H9 (cell line): ENCODE measurements at regions not wholly inside any gene's neighbourhood (a gene's known extent, or its start where the extent isn't known, plus 50 kb on each side); places are given as distances from the start of the nearest gene placed in this dataset.

Experiments used
- DNase-seq: peaks from one replicate; pipeline ENCODE4 v3.0.0-alpha.2; 2017
- H2AFZ ChIP-seq: one replicate; pipeline ENCODE4 v1.6.1; 2013; ENCODE audit warnings: mild to moderate bottlenecking, low read length, control low read depth, moderate library complexity
- H2AK5ac ChIP-seq: 2 replicates; pipeline ENCODE4 v1.6.1; 2013; ENCODE audit warnings: low read length, control low read depth, mixed read lengths; ENCODE audit not compliant: insufficient read length
- H2BK120ac ChIP-seq: one replicate; pipeline ENCODE4 v1.6.1; 2013; ENCODE audit warnings: low read depth, mild to moderate bottlenecking, low read length, control low read depth, inconsistent platforms; ENCODE audit not compliant: poor library complexity, severe bottlenecking
- H2BK12ac ChIP-seq: 2 replicates; pipeline ENCODE4 v1.6.1; 2013; ENCODE audit warnings: low read length, control low read depth, mixed read lengths, low read depth; ENCODE audit not compliant: insufficient read length
- H2BK15ac ChIP-seq: 2 replicates; pipeline ENCODE4 v1.6.1; 2013; ENCODE audit warnings: low read depth, low read length, control low read depth
- H2BK20ac ChIP-seq: one replicate; pipeline ENCODE4 v1.6.1; 2013; ENCODE audit warnings: low read depth, mild to moderate bottlenecking, low read length, control low read depth, inconsistent platforms; ENCODE audit not compliant: poor library complexity, severe bottlenecking
- H2BK5ac ChIP-seq: 2 replicates; pipeline ENCODE4 v1.6.1; 2013; ENCODE audit warnings: low read length, control low read depth, mixed read lengths; ENCODE audit not compliant: insufficient read length
- H3K14ac ChIP-seq: 2 replicates; pipeline ENCODE4 v1.6.1; 2013; ENCODE audit warnings: low read length, control low read depth; ENCODE audit not compliant: insufficient read depth
- H3K18ac ChIP-seq: 2 replicates; pipeline ENCODE4 v1.6.1; 2013; ENCODE audit warnings: low read depth, mild to moderate bottlenecking, mixed read lengths, low read length, control low read depth; ENCODE audit not compliant: insufficient read length
- H3K23ac ChIP-seq: 2 replicates; pipeline ENCODE4 v1.6.1; 2013; ENCODE audit warnings: low read length, control low read depth, mixed read lengths, low read depth; ENCODE audit not compliant: insufficient read length
- H3K23me2 ChIP-seq: 2 replicates; pipeline ENCODE4 v1.6.1; 2013; ENCODE audit warnings: low read depth, mild to moderate bottlenecking, mixed read lengths, low read length, control low read depth; ENCODE audit not compliant: insufficient read length, poor library complexity, severe bottlenecking
- H3K27ac ChIP-seq: 2 replicates; pipeline ENCODE4 v1.5.1; 2013; ENCODE audit warnings: low read length, control low read depth, mixed read lengths, low read depth; ENCODE audit not compliant: insufficient read length
- H3K27me3 ChIP-seq: 2 replicates; pipeline ENCODE4 v1.6.1; 2013; ENCODE audit warnings: low read length, control low read depth, inconsistent platforms; ENCODE audit not compliant: insufficient read depth
- H3K4ac ChIP-seq: 2 replicates; pipeline ENCODE4 v1.6.1; 2013; ENCODE audit warnings: low read depth, mild to moderate bottlenecking, control low read depth, inconsistent platforms, low read length, moderate library complexity
- H3K4me1 ChIP-seq: 2 replicates; pipeline ENCODE4 v1.6.1; 2013; ENCODE audit warnings: low read length, control low read depth, inconsistent platforms; ENCODE audit not compliant: insufficient read depth
- H3K4me2 ChIP-seq: 2 replicates; pipeline ENCODE4 v1.6.1; 2013; ENCODE audit warnings: low read length, control low read depth, mixed read lengths; ENCODE audit not compliant: insufficient read length, insufficient read depth
- H3K56ac ChIP-seq: 2 replicates; pipeline ENCODE4 v1.6.1; 2013; ENCODE audit warnings: low read depth, mild to moderate bottlenecking, mixed read lengths, low read length, control low read depth; ENCODE audit not compliant: insufficient read length
- H3K79me1 ChIP-seq: 2 replicates; pipeline ENCODE4 v1.6.1; 2013; ENCODE audit warnings: low read depth, mild to moderate bottlenecking, moderate library complexity, low read length, control low read depth, inconsistent platforms; ENCODE audit not compliant: insufficient read depth, poor library complexity, severe bottlenecking
- H3K79me2 ChIP-seq: 2 replicates; pipeline ENCODE4 v1.6.1; 2013; ENCODE audit warnings: low read length, control low read depth, inconsistent platforms; ENCODE audit not compliant: insufficient read depth
- H3K9ac ChIP-seq: 2 replicates; pipeline ENCODE4 v1.6.1; 2013; ENCODE audit warnings: low read length, control low read depth, mixed read lengths; ENCODE audit not compliant: insufficient read length; ENCODE audit errors: extremely low read depth
- H3K9me3 ChIP-seq: one replicate; pipeline ENCODE4 v1.6.1; 2013; ENCODE audit warnings: low read depth, low read length, inconsistent platforms; ENCODE audit not compliant: control insufficient read depth
- H3T11ph ChIP-seq: one replicate; pipeline ENCODE4 v1.6.1; 2013; ENCODE audit warnings: mild to moderate bottlenecking, low read length, control low read depth, inconsistent platforms
- H4K20me1 ChIP-seq: one replicate; pipeline ENCODE4 v1.6.1; 2013; ENCODE audit not compliant: control insufficient read depth, insufficient read length, insufficient read depth
- H4K5ac ChIP-seq: 2 replicates; pipeline ENCODE4 v1.6.1; 2013; ENCODE audit warnings: low read depth, mild to moderate bottlenecking, mixed read lengths, low read length, control low read depth; ENCODE audit not compliant: insufficient read length
- H4K8ac ChIP-seq: replicated peaks from 2 replicates; pipeline ENCODE4 v1.6.1; 2013; ENCODE audit warnings: low read length, control low read depth, mixed read lengths, low read depth; ENCODE audit not compliant: insufficient read length
- H4K91ac ChIP-seq: 2 replicates; pipeline ENCODE4 v1.6.1; 2013; ENCODE audit warnings: low read depth, mild to moderate bottlenecking, moderate library complexity, mixed read lengths, low read length, control low read depth; ENCODE audit not compliant: insufficient read length
- H3K27ac Mint-ChIP-seq, 3 experiments: 2 replicates in 2 of 3; 3 replicates in 1 of 3; pipeline ENCODE4 v1.8.0; 2020 to 2021; ENCODE audit warnings: mixed read lengths in 3 of 3, mild to moderate bottlenecking in 1 of 3, moderate library complexity in 1 of 3
- H3K27me3 Mint-ChIP-seq: 2 replicates; pipeline ENCODE4 v1.8.0; 2021; ENCODE audit warnings: low read depth, mild to moderate bottlenecking, moderate library complexity, mixed read lengths
- H3K36me3 Mint-ChIP-seq, 3 experiments: 2 replicates in 2 of 3; 3 replicates in 1 of 3; pipeline ENCODE4 v1.8.0; 2020 to 2021; ENCODE audit warnings: low read depth in 3 of 3, mixed read lengths in 3 of 3; ENCODE audit not compliant: insufficient read depth in 1 of 3
- H3K4me1 Mint-ChIP-seq, 2 experiments: 2 replicates each; pipeline ENCODE4 v1.8.0; 2020; ENCODE audit warnings: mixed read lengths in 2 of 2
- H3K4me3 Mint-ChIP-seq, 2 experiments: 2 replicates in 1 of 2; 3 replicates in 1 of 2; pipeline ENCODE4 v1.8.0; 2020 to 2021; ENCODE audit warnings: mild to moderate bottlenecking in 2 of 2, mixed read lengths in 2 of 2, moderate library complexity in 1 of 2
- H3K9me3 Mint-ChIP-seq, 2 experiments: 2 replicates in 1 of 2; 3 replicates in 1 of 2; pipeline ENCODE4 v1.8.0; 2020; ENCODE audit warnings: mild to moderate bottlenecking in 2 of 2, mixed read lengths in 2 of 2, moderate library complexity in 1 of 2
- WGBS: extraction: QIAGEN DNeasy Blood & Tissue Kit; methylation state at CpG from one replicate; pipeline ENCODE4 v1.1.7; 2013; ENCODE audit warnings: missing lambda C conversion rate, low lambda C conversion rate, mixed read lengths; ENCODE audit not compliant: insufficient read length; ENCODE audit errors: extremely low coverage; 5-methylcytosine and 5-hydroxymethylcytosine counted together
- TF ChIP-seq, protein P1 (sequence below): fragments of 200-600 bp; sonication (generic); conservative IDR thresholded peaks from 3 replicates; pipeline ENCODE4 v1.8.0; 2021; ENCODE audit warnings: antibody characterized with exemption, mild to moderate bottlenecking

- Histone ChIP-seq H2AFZ (no peak overlapping the region), H2BK5ac (no peak overlapping the region), H2BK120ac (no peak overlapping the region), H3K56ac (no peak overlapping the region), H3T11ph (no peak overlapping the region), H3K79me1 (no peaks in the 10 kb centered on the region), H2BK15ac (no peak overlapping the region), H3K23me2 (no peaks in the 10 kb centered on the region), H4K5ac (no peak overlapping the region), H3K79me2 (no peaks in the 10 kb centered on the region), H3K23ac (no peak overlapping the region), H4K91ac (no peak overlapping the region), H2BK12ac (no peak overlapping the region), H4K8ac (no peak overlapping the region), H3K14ac (no peak overlapping the region), H3K27me3 (no peaks in the 10 kb centered on the region), H2BK20ac (no peak overlapping the region), H2AK5ac (no peak overlapping the region), H3K18ac (no peak overlapping the region), H3K4me2 (no peak overlapping the region), H3K9ac (no peak overlapping the region), H3K27ac (no peak overlapping the region), H3K4me1 (no peaks in the 10 kb centered on the region), H4K20me1 (no peaks in the 10 kb centered on the region), H3K9me3 (no peaks in the 10 kb centered on the region), H3K4ac (no peak overlapping the region)
- Mint-ChIP-seq H3K4me1 (peaks cover 4 to 5% of the 10 kb centered on the region in 2 experiments), H3K36me3 (no peaks in the 10 kb centered on the region), H3K27ac (no peak overlapping the region), H3K27me3 (no peaks in the 10 kb centered on the region), H3K4me3 (no peak overlapping the region), H3K9me3 (no peaks in the 10 kb centered on the region; a peak in 1 of 5 replicates)
- no peak for DNase-seq
- TF ChIP-seq, protein P1, sequence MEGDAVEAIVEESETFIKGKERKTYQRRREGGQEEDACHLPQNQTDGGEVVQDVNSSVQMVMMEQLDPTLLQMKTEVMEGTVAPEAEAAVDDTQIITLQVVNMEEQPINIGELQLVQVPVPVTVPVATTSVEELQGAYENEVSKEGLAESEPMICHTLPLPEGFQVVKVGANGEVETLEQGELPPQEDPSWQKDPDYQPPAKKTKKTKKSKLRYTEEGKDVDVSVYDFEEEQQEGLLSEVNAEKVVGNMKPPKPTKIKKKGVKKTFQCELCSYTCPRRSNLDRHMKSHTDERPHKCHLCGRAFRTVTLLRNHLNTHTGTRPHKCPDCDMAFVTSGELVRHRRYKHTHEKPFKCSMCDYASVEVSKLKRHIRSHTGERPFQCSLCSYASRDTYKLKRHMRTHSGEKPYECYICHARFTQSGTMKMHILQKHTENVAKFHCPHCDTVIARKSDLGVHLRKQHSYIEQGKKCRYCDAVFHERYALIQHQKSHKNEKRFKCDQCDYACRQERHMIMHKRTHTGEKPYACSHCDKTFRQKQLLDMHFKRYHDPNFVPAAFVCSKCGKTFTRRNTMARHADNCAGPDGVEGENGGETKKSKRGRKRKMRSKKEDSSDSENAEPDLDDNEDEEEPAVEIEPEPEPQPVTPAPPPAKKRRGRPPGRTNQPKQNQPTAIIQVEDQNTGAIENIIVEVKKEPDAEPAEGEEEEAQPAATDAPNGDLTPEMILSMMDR, result no peak
- WGBS, result no CpG with 5 or more reads among the region's 1 CpG
Measured at GRCh38 chr6:96675597-96675996, 112.7 kb downstream of the FHL5 start.
